HL-60 (cell line): ENCODE measurements at regions not wholly inside any gene's neighbourhood (a gene's known extent, or its start where the extent isn't known, plus 50 kb on each side); places are given as distances from the start of the nearest gene placed in this dataset.

Experiments used
- POLR2AphosphoS5 ChIP-seq: IDR thresholded peaks from 2 replicates; pipeline ENCODE4 v1.6.1; 2012; ENCODE audit warnings: low read depth
- REST ChIP-seq: IDR thresholded peaks from 2 replicates; pipeline ENCODE4 v1.6.1; 2012; ENCODE audit warnings: low read depth; ENCODE audit not compliant: insufficient replicate concordance
- SPI1 ChIP-seq: IDR thresholded peaks from 2 replicates; pipeline ENCODE4 v1.6.1; 2012; ENCODE audit warnings: low read depth, mild to moderate bottlenecking, borderline replicate concordance
- TF ChIP-seq, protein P1 (sequence below): IDR thresholded peaks from one replicate; pipeline ENCODE4 v1.5.1; 2011; ENCODE audit warnings: low read length, control low read depth, inconsistent platforms; ENCODE audit not compliant: insufficient read depth

- TF ChIP-seq, protein P1, sequence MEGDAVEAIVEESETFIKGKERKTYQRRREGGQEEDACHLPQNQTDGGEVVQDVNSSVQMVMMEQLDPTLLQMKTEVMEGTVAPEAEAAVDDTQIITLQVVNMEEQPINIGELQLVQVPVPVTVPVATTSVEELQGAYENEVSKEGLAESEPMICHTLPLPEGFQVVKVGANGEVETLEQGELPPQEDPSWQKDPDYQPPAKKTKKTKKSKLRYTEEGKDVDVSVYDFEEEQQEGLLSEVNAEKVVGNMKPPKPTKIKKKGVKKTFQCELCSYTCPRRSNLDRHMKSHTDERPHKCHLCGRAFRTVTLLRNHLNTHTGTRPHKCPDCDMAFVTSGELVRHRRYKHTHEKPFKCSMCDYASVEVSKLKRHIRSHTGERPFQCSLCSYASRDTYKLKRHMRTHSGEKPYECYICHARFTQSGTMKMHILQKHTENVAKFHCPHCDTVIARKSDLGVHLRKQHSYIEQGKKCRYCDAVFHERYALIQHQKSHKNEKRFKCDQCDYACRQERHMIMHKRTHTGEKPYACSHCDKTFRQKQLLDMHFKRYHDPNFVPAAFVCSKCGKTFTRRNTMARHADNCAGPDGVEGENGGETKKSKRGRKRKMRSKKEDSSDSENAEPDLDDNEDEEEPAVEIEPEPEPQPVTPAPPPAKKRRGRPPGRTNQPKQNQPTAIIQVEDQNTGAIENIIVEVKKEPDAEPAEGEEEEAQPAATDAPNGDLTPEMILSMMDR, result no peak
- TF ChIP-seq POLR2AphosphoS5 (no peak), REST (no peak), SPI1 (no peak)
Observed at GRCh38 chr13:97715763-97716162, 237.7 kb upstream of the IPO5 start.
